Colonic mucosa (tissue), 4 donors: ENCODE measurements at regions not wholly inside any gene's neighbourhood (a gene's known extent, or its start where the extent isn't known, plus 50 kb on each side); places are given as distances from the start of the nearest gene placed in this dataset.

Source experiments
- DNase-seq: peaks from one replicate; pipeline ENCODE4 v3.0.0-alpha.2; 2020
- H3K27ac ChIP-seq: fragments of 200-600 bp; one replicate; pipeline ENCODE4 v1.8.0; 2021
- H3K27me3 ChIP-seq: fragments of 200-600 bp; one replicate; pipeline ENCODE4 v1.8.0; 2021
- H3K36me3 ChIP-seq: fragments of 200-600 bp; one replicate; pipeline ENCODE4 v1.8.0; 2021
- H3K4me1 ChIP-seq: fragments of 200-600 bp; one replicate; pipeline ENCODE4 v1.8.0; 2021; ENCODE audit warnings: mild to moderate bottlenecking
- H3K4me3 ChIP-seq: fragments of 200-600 bp; one replicate; pipeline ENCODE4 v1.8.0; 2021
- H3K9ac ChIP-seq, 2 donors: one replicate each; pipeline ENCODE4 v1.7.0; 2013; ENCODE audit warnings: control low read depth in 2 of 2, low read depth in 2 of 2, low read length in 2 of 2
- H3K9me3 ChIP-seq: fragments of 200-600 bp; one replicate; pipeline ENCODE4 v1.8.0; 2021
- CTCF ChIP-seq: fragments of 200-600 bp; IDR thresholded peaks from one replicate; pipeline ENCODE4 v1.8.0; 2022; ENCODE audit warnings: antibody characterized with exemption, mild to moderate bottlenecking
- intact Hi-C: fragments of 100-400 bp; cut with DNase I; formaldehyde crosslinking; loops from one replicate; pipeline ENCODE4 v1.14.1; 2022
- donor health status: healthy.
- donor health status: DM: no; HTN: no; CAD: no.
- donor health status: DM: no; HTN: no; CAD: no.

GRCh38 chr2:180927030-180927686 is 53.2 kb upstream of the UBE2E3 start:
- Histone ChIP-seq H3K27me3 (no peaks in the 10 kb centered on the region), H3K4me3 (no peak overlapping the region), H3K9me3 (no peaks in the 10 kb centered on the region), H3K4me1 (no peaks in the 10 kb centered on the region), H3K27ac (peak overlapping the region; percentile 54), H3K9ac (no peak overlapping the region), H3K36me3 (no peaks in the 10 kb centered on the region)
- no peak for TF ChIP-seq CTCF
- intact Hi-C loops, result no loop called here
- no peak for DNase-seq

GRCh38 chr2:180925700-180926099 is 54.7 kb upstream of the UBE2E3 start:
- Histone ChIP-seq H3K9ac (no peak overlapping the region), H3K27ac (no peak overlapping the region), H3K36me3 (no peaks in the 10 kb centered on the region), H3K27me3 (no peaks in the 10 kb centered on the region), H3K4me1 (no peaks in the 10 kb centered on the region), H3K9me3 (no peaks in the 10 kb centered on the region), H3K4me3 (no peak overlapping the region)
- TF ChIP-seq CTCF, result no peak
- intact Hi-C loops, result no loop called here
- DNase-seq, result no peak

- no peak for TF ChIP-seq CTCF
- intact Hi-C loops, result no loop called here
- no peaks in the 10 kb centered on the region for H3K9me3 ChIP-seq
- no peak overlapping the region for H3K9ac ChIP-seq
- H3K27me3 ChIP-seq, result no peaks in the 10 kb centered on the region
- no peaks in the 10 kb centered on the region for H3K36me3 ChIP-seq
- H3K27ac ChIP-seq, result no peak overlapping the region
- no peaks in the 10 kb centered on the region for H3K4me1 ChIP-seq
- H3K4me3 ChIP-seq, result no peak overlapping the region
- no peak for DNase-seq
Observed at GRCh38 chr2:180924063-180924462, 56.3 kb upstream of the UBE2E3 start.

GRCh38 chr2:180910831-180911665 is 69.4 kb upstream of the UBE2E3 start:
- Histone ChIP-seq H3K9ac (no peak overlapping the region), H3K27me3 (no peaks in the 10 kb centered on the region), H3K36me3 (no peaks in the 10 kb centered on the region), H3K9me3 (no peaks in the 10 kb centered on the region), H3K4me3 (no peak overlapping the region), H3K27ac (no peak overlapping the region), H3K4me1 (no peaks in the 10 kb centered on the region)
- no peak for DNase-seq
- TF ChIP-seq CTCF, result no peak
- intact Hi-C loops, result no loop called here

- H3K4me3 ChIP-seq, result no peak overlapping the region
- H3K27ac ChIP-seq, result no peak overlapping the region
- no peaks in the 10 kb centered on the region for H3K27me3 ChIP-seq
- no peaks in the 10 kb centered on the region for H3K36me3 ChIP-seq
- intact Hi-C loops, result no loop called here
- TF ChIP-seq CTCF, result no peak
- no peaks in the 10 kb centered on the region for H3K9me3 ChIP-seq
- no peak for DNase-seq
- no peak overlapping the region for H3K9ac ChIP-seq
- H3K4me1 ChIP-seq, result no peaks in the 10 kb centered on the region
Observed at GRCh38 chr2:180907731-180908130, 72.7 kb upstream of the UBE2E3 start.
